Muscle layer of colon (tissue), 2 donors: ENCODE measurements at regions not wholly inside any gene's neighbourhood (a gene's known extent, or its start where the extent isn't known, plus 50 kb on each side); places are given as distances from the start of the nearest gene placed in this dataset.

Experiments
- H3K27ac ChIP-seq: one replicate; pipeline ENCODE4 v1.7.0; 2013; ENCODE audit warnings: low read depth, mild to moderate bottlenecking, low read length, moderate library complexity
- H3K27me3 ChIP-seq, 2 donors: one replicate each; pipeline ENCODE4 v1.7.0; 2013; ENCODE audit warnings: low read length in 2 of 2, mild to moderate bottlenecking in 2 of 2; ENCODE audit not compliant: insufficient read depth in 2 of 2, control insufficient read depth in 1 of 2
- H3K36me3 ChIP-seq: one replicate; pipeline ENCODE4 v1.7.0; 2013; ENCODE audit warnings: mild to moderate bottlenecking, low read length; ENCODE audit not compliant: insufficient read depth
- H3K4me1 ChIP-seq: one replicate; pipeline ENCODE4 v1.7.0; 2013; ENCODE audit warnings: mild to moderate bottlenecking, low read length; ENCODE audit not compliant: insufficient read depth
- H3K4me3 ChIP-seq, 2 donors: one replicate each; pipeline ENCODE4 v1.7.0; 2013; ENCODE audit warnings: low read length in 2 of 2, low read depth in 1 of 2, mild to moderate bottlenecking in 1 of 2, moderate library complexity in 1 of 2
- H3K9ac ChIP-seq: one replicate; pipeline ENCODE4 v1.7.0; 2013; ENCODE audit warnings: low read length
- H3K9me3 ChIP-seq: one replicate; pipeline ENCODE4 v1.7.0; 2013; ENCODE audit warnings: mild to moderate bottlenecking, low read length
- donor health status: abdominal sarcoma.
- donor health status: Adenocarcinoma of cecum.

DNA sequence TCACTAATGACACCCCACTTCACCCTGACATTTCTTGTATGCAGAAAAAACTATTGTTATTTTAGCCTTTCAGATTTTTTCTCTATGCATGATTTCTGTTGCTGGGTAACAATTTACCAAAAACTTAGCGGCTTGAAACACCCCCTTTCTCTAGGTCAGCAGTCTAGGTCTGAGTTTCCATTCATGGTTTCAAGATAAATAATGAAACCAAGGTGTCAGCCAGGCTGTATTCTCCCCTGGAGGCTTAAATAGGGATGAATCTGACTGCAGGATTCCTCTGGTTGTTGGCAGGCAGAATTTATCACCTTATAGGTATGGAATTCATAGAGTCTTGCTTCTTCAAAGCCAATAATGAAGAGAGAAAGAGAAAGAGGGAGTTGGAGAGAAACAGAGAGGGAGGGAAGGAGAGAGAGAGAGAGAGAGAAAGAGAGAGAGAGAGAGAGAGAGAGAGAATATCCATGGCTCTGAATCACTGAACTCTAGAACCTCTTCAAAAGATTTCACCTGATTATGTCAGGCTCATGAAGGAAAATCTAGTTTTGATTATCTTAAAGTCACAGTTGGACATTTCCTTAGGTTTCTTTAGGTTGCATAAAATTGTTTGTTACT, 1224.6 kb upstream of the LRRTM3 start:
- Histone ChIP-seq H3K9ac (no peak overlapping the region), H3K27ac (no peak overlapping the region), H3K4me3 (no peak overlapping the region), H3K4me1 (no peaks in the 10 kb centered on the region), H3K36me3 (no peaks in the 10 kb centered on the region), H3K9me3 (no peaks in the 10 kb centered on the region), H3K27me3 (no peaks in the 10 kb centered on the region)

DNA sequence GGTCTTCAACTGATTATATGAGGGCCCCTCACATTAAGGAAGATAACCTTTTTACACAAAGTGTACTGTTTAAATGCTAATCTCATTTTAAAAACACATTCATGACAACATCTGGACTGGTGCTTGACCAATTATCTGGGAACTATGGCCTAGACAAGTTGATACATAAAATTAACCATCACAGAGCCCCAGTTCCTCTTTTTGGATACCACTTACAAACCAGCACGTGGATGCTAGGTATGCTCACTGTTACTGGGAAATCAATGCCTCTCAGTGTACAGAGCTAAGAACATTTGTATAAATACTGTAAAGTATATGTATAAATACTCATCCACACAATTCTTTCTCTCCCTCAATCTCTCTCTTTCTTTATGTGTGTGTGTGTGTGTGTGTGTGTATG, 1217.8 kb upstream of the LRRTM3 start:
- Histone ChIP-seq H3K27ac (no peak overlapping the region), H3K4me1 (no peaks in the 10 kb centered on the region), H3K9ac (no peak overlapping the region), H3K36me3 (no peaks in the 10 kb centered on the region), H3K27me3 (no peaks in the 10 kb centered on the region), H3K9me3 (no peaks in the 10 kb centered on the region), H3K4me3 (no peak overlapping the region)

DNA sequence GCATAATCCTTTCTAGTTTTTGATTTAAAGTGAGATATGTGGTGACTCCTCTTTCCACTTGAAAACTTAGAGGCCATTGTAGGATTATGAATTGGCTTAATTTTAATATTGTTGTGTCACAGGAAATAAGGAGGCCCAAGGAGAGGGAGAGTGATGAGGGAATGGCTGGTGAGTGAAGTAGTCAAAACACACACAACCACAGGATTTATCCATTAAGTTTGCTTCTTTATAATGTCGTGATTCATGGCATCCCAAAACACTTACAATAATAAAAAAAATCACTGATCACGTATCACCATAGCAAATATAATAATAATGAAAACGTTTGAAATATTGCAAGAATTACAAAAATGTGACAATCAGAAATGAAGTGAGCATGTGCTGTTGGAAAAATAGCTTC, 1215.5 kb upstream of the LRRTM3 start:
- Histone ChIP-seq H3K36me3 (no peaks in the 10 kb centered on the region), H3K4me3 (no peak overlapping the region), H3K27me3 (no peaks in the 10 kb centered on the region), H3K4me1 (no peaks in the 10 kb centered on the region), H3K9ac (no peak overlapping the region), H3K27ac (no peak overlapping the region), H3K9me3 (no peaks in the 10 kb centered on the region)

DNA sequence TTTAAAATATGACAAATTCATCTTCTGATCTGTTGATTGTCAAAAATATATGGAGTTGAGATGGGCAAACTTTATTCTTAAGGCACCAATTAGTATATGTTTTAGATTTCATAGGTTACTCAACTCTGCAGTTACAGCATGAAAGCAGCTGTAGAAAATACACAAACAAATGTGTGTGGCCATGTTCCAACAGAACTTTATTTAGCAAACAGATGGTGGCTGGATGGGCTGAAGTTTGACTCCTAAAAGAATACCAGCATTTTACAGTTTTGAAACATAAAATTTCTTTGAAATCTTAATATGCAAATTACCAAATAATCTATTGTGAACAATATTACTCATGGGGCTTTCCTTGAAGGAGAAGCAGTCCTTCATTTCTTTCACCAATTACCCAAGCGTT, 1206.0 kb upstream of the LRRTM3 start:
- Histone ChIP-seq H3K27me3 (no peaks in the 10 kb centered on the region), H3K4me1 (no peaks in the 10 kb centered on the region), H3K36me3 (no peaks in the 10 kb centered on the region), H3K9me3 (no peaks in the 10 kb centered on the region), H3K4me3 (no peak overlapping the region), H3K9ac (no peak overlapping the region), H3K27ac (no peak overlapping the region)

DNA sequence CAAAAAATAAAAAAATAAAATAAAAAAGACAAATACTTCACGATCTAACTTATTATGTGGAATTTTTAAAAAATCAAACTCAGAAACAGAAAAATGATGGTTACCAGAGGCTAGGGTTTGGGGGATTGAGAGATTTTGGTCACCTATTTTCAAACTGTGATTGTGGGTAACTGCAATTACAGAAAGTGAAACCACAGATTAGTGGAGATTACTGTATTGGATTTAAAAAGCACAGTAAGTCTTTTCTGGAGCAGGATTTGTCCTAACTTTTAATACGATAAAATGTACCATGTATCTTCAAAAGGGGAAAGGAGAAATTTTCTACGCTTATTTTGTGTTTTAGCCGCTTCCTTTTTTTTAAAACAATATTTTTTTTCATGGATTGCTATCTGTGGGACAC, 1204.9 kb upstream of the LRRTM3 start:
- Histone ChIP-seq H3K36me3 (no peaks in the 10 kb centered on the region), H3K4me1 (no peaks in the 10 kb centered on the region)

DNA sequence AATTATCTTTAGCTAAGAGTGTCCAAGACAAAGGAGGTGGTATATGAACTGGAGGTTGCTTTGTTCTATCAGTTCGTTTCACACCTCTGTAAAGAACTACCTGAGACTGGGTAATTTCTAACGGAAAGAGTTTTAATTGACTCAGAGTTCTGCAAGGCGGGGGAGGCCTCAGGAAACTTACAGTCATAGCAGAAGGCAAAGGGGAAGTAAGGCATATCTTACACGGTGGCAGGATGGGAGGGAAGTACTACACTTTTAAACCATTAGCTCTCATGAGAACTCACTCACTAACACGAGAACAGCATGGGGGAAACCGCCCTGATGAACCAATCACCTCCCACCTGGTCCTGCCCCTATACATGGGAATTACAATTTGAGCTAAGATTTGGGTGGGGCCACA, 1202.3 kb upstream of the LRRTM3 start:
- no peak overlapping the region for H3K4me3 ChIP-seq

More for the DNA sequence above, 1204.9 kb upstream of the LRRTM3 start:
- no peak overlapping the region for H3K4me3 ChIP-seq
- H3K9ac ChIP-seq = no peak overlapping the region
- no peaks in the 10 kb centered on the region for H3K9me3 ChIP-seq
- H3K27ac ChIP-seq = no peak overlapping the region
- no peaks in the 10 kb centered on the region for H3K27me3 ChIP-seq

DNA sequence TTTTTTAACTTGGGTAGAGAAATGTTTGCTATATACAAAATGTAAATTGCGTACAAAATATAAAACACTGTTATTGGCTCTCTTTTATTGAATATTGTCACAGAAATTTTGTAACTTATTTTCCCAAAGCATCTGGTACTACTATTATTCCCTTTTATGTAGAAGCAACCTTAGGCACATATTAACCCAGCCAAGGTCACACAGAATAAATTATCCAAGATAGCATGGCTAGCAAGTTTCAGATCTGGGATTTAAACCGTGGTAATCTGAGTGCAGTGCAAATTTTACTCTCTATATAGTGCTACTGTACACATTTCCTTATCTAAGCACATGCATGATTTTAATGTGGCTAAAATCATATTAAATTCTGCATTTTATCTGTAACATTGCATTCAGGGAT, 1190.5 kb upstream of the LRRTM3 start:
- Histone ChIP-seq H3K4me3 (no peak overlapping the region), H3K27ac (no peak overlapping the region), H3K36me3 (no peaks in the 10 kb centered on the region), H3K9ac (no peak overlapping the region), H3K9me3 (no peaks in the 10 kb centered on the region), H3K4me1 (no peaks in the 10 kb centered on the region), H3K27me3 (no peaks in the 10 kb centered on the region)

More for the DNA sequence above, 1202.3 kb upstream of the LRRTM3 start:
- Histone ChIP-seq H3K36me3 (no peaks in the 10 kb centered on the region), H3K27ac (no peak overlapping the region), H3K9ac (no peak overlapping the region), H3K9me3 (no peaks in the 10 kb centered on the region), H3K27me3 (no peaks in the 10 kb centered on the region), H3K4me1 (no peaks in the 10 kb centered on the region)

DNA sequence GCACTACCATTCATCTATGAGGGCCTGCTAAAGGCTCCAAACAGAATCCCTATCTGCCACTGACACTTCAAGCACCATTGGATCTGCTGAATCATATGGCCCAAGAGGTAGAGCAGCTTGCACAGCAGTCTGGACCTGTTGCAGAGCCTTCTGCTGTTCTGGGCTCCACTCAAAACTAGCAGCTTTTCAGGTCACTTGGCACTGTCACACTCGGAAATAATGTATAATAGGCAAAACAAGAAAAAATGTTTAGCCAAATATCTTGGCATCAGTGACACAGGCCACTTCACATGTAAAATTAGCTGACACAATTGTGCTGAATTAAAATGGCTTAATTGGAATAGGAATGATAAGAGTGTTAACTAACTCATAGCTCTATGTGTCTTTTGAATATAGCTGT, 1182.9 kb upstream of the LRRTM3 start:
- Histone ChIP-seq H3K9me3 (no peaks in the 10 kb centered on the region), H3K36me3 (no peaks in the 10 kb centered on the region), H3K27me3 (no peaks in the 10 kb centered on the region), H3K27ac (no peak overlapping the region), H3K9ac (no peak overlapping the region), H3K4me1 (no peaks in the 10 kb centered on the region), H3K4me3 (no peak overlapping the region)

DNA sequence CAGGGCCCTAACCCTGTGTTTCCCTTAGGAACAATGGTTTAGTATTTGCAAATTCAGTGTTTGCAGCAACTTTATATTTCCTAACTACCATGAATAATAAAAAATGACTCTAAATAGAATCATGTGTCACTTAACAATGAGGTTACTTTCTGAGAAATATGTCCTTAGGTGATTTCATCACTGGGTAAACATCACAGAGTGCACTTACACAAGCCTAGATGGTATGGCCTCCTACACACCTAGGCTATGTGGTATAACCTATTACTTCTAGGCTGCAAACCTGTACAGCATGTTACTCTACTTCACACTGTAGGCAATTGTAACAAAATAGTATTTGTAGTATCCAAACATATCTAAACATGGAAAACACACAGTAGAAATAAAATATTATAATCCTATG, 1174.6 kb upstream of the LRRTM3 start:
- no peak overlapping the region for H3K27ac ChIP-seq
- H3K4me1 ChIP-seq = no peaks in the 10 kb centered on the region
- H3K36me3 ChIP-seq = no peaks in the 10 kb centered on the region
- H3K4me3 ChIP-seq = no peak overlapping the region
- no peak overlapping the region for H3K9ac ChIP-seq
- no peaks in the 10 kb centered on the region for H3K27me3 ChIP-seq
- H3K9me3 ChIP-seq = no peaks in the 10 kb centered on the region

DNA sequence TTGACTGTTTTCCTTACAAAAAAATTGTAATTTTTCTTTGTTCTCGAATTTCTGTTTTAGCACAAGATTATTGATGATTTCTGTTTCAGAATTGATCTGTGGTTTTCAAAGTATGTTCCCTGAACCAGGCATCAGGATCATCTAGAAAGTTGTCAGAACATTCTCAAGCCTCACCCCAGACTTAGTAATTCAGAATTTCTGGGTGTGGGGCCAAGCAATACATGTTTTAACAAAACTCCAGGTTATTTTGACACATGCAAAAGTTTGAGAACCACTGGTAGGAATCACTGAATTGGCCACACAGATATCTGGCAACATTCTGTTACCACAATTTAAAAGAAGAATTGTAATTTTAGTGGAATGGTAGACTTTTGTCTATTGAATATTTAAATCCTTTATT, 1173.9 kb upstream of the LRRTM3 start:
- Histone ChIP-seq H3K36me3 (no peaks in the 10 kb centered on the region), H3K4me3 (no peak overlapping the region), H3K4me1 (no peaks in the 10 kb centered on the region), H3K27ac (no peak overlapping the region), H3K9me3 (no peaks in the 10 kb centered on the region), H3K27me3 (no peaks in the 10 kb centered on the region), H3K9ac (no peak overlapping the region)

DNA sequence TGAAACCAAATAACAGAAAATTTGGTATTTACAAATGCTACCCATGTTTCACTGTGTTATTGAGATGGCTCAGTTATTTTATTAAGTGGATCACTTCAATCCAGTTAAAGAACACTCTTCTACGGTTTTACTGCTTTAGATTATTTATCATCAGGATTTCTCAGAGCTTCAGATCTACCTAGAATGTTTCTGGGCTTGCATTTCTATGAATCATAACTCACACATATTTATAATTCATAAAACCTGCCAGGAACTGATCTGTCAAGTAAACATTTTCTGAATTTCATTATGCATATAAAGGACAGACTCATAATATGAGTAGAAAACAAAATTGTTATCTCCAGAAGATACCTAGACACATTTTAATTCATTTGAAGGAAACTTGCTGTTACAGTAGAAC, 1172.3 kb upstream of the LRRTM3 start:
- H3K4me3 ChIP-seq = no peak overlapping the region
- no peak overlapping the region for H3K9ac ChIP-seq
- no peaks in the 10 kb centered on the region for H3K9me3 ChIP-seq
- no peak overlapping the region for H3K27ac ChIP-seq
- no peaks in the 10 kb centered on the region for H3K27me3 ChIP-seq
- no peaks in the 10 kb centered on the region for H3K36me3 ChIP-seq
- H3K4me1 ChIP-seq = no peaks in the 10 kb centered on the region

DNA sequence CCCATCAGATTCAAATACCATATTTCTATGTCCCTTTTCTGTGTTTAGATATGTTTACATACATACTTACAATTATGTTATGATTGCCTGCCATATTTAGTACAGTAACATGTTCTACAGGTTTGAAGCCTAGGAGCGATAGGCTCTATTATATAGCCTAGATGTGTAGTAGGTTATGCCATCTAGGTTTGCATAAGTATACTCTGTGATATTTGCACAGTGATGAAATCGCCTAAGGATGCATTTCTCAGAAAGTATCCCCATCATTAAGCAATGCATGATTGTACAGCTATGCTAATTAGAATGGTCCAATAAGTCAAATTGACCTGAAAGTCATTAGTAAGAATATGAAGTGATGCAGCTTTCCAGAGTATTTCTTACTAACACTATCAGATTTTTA, 1171.7 kb upstream of the LRRTM3 start:
- Histone ChIP-seq H3K9me3 (no peaks in the 10 kb centered on the region), H3K9ac (no peak overlapping the region), H3K27ac (no peak overlapping the region), H3K4me3 (no peak overlapping the region), H3K27me3 (no peaks in the 10 kb centered on the region), H3K36me3 (no peaks in the 10 kb centered on the region), H3K4me1 (no peaks in the 10 kb centered on the region)
